Lower leg skin (tissue), 4 donors: ENCODE measurements at regions not wholly inside any gene's neighbourhood (a gene's known extent, or its start where the extent isn't known, plus 50 kb on each side); places are given as distances from the start of the nearest gene placed in this dataset.

Experiments
- DNase-seq, 2 donors: peaks; one replicate each; pipeline ENCODE4 v3.0.0-alpha.2; 2019; ENCODE audit warnings: low spot score in 2 of 2
- H3K4me3 ChIP-seq: fragments of 200-600 bp; sonication (generic); 2 replicates; pipeline ENCODE4 v1.5.1; 2017; ENCODE audit warnings: mild to moderate bottlenecking, low read depth; ENCODE audit not compliant: poor library complexity, severe bottlenecking
- POLR2A ChIP-seq, 2 donors: fragments of 450-650 bp; IDR thresholded peaks; one replicate each; pipeline ENCODE4 v1.6.1; 2016 to 2017; ENCODE audit warnings: antibody characterized with exemption in 2 of 2, mild to moderate bottlenecking in 1 of 2, moderate library complexity in 1 of 2
- WGBS, 2 donors: methylation state at CpG; one replicate each; pipeline ENCODE4 v1.1.5; 2018; 5-methylcytosine and 5-hydroxymethylcytosine counted together
- intact Hi-C: fragments of 100-400 bp; cut with DNase I; formaldehyde crosslinking; loops from one replicate; pipeline ENCODE4 v1.15.0; 2023; ENCODE audit warnings: low total_unique reads
- TF ChIP-seq, protein P1 (sequence below), 3 donors: fragments of 450-650 bp; IDR thresholded peaks; one replicate each; pipeline ENCODE4 v1.5.1; 2016; ENCODE audit warnings: antibody characterized with exemption in 3 of 3, mild to moderate bottlenecking in 3 of 3, moderate library complexity in 2 of 3

DNA sequence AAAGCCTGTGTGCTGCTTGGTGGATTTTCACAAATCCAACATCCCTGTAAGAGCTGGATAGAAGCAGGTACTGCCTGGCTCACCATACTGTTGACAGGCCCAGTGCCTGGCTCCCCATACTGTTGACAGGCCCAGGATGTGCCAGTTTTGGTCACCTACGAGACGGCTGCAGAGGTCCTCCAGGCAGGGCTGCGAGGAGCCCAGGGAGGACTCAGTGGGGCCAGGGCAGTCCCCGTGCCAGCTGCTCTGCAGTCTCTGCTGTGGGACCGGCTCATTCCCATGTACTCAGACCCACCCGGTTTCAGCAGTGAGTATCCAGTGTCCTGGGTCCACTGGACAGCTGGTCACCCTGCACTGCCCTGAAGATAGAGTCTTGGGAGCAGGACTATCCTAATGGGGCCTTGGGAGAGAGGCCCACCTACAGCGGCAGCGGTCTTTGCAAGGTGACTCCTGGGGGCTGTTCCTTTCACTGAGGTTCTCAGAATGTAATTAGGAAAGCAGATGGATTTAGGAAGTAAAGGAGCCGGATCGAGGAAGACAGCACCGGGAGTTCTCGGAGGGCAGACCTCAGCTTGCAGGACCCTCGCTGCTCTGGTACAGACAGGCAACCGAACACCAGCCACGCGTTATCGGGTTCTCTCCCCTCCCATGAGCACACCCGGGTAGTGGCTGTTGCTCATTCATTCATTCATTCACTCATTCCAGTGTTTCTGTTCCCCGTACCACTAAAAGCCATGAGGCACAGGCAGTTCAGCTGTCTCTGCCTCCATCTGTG lies 106.1 kb downstream of the CTTN start:
- H3K4me3 ChIP-seq = no peak overlapping the region
- DNase-seq = no peak
- TF ChIP-seq, protein P1, sequence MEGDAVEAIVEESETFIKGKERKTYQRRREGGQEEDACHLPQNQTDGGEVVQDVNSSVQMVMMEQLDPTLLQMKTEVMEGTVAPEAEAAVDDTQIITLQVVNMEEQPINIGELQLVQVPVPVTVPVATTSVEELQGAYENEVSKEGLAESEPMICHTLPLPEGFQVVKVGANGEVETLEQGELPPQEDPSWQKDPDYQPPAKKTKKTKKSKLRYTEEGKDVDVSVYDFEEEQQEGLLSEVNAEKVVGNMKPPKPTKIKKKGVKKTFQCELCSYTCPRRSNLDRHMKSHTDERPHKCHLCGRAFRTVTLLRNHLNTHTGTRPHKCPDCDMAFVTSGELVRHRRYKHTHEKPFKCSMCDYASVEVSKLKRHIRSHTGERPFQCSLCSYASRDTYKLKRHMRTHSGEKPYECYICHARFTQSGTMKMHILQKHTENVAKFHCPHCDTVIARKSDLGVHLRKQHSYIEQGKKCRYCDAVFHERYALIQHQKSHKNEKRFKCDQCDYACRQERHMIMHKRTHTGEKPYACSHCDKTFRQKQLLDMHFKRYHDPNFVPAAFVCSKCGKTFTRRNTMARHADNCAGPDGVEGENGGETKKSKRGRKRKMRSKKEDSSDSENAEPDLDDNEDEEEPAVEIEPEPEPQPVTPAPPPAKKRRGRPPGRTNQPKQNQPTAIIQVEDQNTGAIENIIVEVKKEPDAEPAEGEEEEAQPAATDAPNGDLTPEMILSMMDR (IDR thresholded peaks at IDR 0.05) = no peak
- no peak for TF ChIP-seq POLR2A (IDR thresholded peaks at IDR 0.05)
- WGBS, 2 donors = 86 to 98% methylated on average over 15 to 19 of the region's 19 CpGs
- intact Hi-C loops = no loop called here

DNA sequence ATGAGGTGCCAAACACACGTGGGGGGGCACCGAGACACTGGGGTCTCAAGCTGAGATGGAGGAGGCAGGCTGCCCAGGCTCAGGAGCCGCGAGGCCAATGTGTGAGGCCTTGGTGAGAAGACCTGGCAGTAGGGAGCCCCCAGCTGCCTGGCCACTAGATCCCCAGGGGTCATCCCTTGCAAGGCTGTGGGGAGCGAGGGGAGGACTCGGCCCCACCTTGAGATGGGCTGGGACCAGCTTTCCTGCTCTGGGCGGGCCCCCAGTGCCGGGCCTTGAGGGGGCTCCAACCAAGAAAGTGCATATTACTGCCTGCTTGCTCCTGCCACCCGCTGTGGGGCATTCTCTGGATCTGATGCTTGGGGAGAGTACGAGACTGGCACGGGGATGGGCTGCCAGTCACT lies 107.0 kb downstream of the CTTN start:
- DNase-seq = no peak
- intact Hi-C loops = no loop called here
- WGBS, 2 donors = 82 to 87% methylated on average over 11 of the region's 11 CpGs
- TF ChIP-seq POLR2A (IDR thresholded peaks at IDR 0.05) = no peak
- TF ChIP-seq, protein P1 (IDR thresholded peaks at IDR 0.05) = no peak
- no peak overlapping the region for H3K4me3 ChIP-seq

DNA sequence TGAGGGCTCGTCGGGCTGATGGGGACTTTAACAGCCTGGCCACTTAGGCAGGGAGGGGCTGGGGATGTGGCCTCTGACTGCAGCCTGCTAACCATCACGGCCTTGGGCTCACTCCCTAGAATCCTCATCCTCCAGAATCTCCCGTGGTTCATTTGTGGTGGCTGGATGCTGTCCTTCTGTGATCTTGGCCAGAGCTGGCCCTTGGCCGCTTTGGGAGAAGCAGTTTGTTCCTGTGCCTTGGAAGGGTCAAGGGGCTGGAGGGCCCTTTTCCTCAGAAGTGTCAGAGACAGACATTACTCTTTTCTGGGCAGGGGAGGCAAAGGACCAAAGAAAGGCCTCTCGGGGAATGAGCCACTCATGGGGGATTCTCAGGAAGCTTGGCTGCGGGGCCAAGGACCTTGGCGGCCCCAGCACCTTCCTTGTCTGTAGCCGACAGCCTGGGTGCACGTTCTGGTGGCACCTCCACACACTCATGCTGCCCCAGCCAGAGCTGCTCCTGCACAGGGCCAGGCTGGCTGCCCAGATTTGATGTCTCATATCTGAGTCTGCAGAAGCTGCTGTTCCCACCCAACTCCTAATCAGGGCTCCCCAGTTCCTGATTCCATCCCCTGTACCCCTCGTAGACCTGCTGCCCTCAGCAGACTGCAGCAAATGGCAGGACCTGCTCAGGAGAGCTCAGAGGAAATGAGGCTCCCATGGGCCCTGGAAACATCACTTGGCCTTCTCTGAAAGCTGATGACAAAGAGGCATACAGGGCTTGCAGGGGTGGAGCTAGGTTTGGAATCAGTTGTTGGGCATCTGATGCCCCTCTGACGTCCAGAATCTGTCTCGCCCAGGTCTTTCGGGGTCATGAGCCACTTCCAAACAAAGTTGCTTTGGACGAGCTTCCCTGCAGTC lies 107.7 kb downstream of the CTTN start:
- no peak for TF ChIP-seq POLR2A (IDR thresholded peaks at IDR 0.05)
- TF ChIP-seq, protein P1 (IDR thresholded peaks at IDR 0.05) = no peak
- H3K4me3 ChIP-seq = no peak overlapping the region
- DNase-seq = no peak
- intact Hi-C loops = no loop called here
- WGBS, 2 donors = 76 to 81% methylated on average over 15 of the region's 15 CpGs

DNA sequence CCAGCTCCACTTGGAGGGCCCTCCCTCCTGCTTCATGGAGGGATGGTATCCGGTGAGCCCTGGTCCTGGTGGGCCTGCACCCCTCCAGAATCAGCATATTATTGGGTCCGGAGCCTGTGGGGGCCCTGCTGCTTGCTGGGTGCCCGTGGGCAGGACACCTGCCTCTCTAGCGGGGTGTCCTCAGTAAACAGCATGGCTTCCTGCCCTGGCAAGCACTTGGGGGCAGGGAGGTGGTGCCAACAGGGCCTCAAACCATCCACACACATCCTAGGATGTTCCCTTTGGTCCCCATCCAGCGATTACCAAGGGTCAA lies 108.3 kb downstream of the CTTN start:
- TF ChIP-seq, protein P1 (IDR thresholded peaks at IDR 0.05) = no peak
- TF ChIP-seq POLR2A (IDR thresholded peaks at IDR 0.05) = no peak
- WGBS, 2 donors = 62 to 92% methylated on average over 4 to 5 of the region's 5 CpGs
- intact Hi-C loops = no loop called here
- DNase-seq = no peak
- no peak overlapping the region for H3K4me3 ChIP-seq

DNA sequence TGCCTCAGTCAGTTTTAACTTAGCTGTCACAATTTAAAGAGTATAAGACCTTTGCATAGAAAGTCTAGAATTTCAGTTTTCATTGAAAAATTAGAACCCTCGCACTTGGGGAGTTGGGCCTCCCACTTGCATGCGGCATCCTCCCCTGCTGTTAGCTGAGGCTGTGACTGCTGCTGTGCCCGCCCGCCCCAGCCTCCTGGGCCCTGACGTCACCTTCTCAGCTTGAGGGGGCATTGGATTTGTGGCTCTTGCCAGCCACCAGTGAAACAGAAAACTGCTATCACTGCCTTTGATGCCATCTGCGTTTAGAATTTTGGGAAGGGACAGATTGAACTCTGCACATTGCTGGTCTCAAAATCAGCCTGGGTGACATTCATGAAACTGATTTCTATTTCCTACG lies 108.7 kb downstream of the CTTN start:
- TF ChIP-seq POLR2A (IDR thresholded peaks at IDR 0.05) = no peak
- TF ChIP-seq, protein P1 (IDR thresholded peaks at IDR 0.05) = no peak
- DNase-seq = no peak
- intact Hi-C loops = no loop called here
- 87 to 90% methylated on average over 7 of the region's 7 CpGs for whole genome bisulfite sequencing, 2 donors
- no peak overlapping the region for H3K4me3 ChIP-seq
